ENCODE measurements at regions not wholly inside any gene's neighbourhood (a gene's known extent, or its start where the extent isn't known, plus 50 kb on each side); places are given as distances from the start of the nearest gene placed in this dataset.
"Not testable (repeated sequence)": the region's sequence is repeated elsewhere in the genome, so short reads cannot be mapped to it uniquely, and the experiment has no call there.

DNA sequence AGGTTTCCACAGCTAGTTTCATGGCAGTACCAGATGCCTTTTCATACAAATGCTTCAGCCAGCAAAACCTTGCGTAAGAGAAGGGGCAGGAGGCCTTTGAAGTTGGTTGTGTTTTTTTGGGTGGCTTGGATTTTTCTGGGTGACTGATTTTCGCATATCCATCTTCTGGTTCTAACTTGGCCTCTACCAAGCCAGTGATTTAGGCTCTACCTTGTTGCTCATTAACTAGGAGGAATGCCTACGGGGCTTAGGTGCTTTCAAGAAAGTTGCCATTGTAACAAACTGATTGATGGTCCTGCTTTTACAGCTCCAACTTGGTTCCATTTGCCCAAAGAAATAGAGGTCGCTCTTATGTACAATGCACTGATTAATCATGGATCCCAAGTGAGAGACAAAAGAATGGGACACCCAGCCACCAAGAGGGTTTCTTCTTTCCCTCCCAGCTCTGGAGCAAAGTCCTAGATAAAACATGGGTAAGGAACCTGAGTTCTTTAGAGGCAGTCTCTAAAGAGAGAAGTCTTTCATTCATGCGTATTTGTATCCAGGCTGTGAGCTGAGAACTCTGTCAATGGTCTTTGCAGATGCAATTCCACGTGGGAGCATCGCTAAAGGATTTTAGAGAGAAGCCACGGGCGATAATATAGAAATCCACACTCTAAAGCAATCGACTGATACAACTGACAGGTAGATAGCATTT lies 92.1 kb upstream of the FGFR2 start:
- DNase-seq (ENCODE audit: low read depth, low spot score) = no peak
- H3K27ac ChIP-seq = no peak overlapping the region

GRCh38 chr10:121687095-121687813 lies 89.0 kb upstream of the FGFR2 start:
- H3K27ac ChIP-seq = no peak overlapping the region
- DNase-seq (ENCODE audit: low read depth, low spot score) = no peak

- no peak for DNase-seq (ENCODE audit: low read depth, low spot score)
- H3K27ac ChIP-seq = no peak overlapping the region
Measured at GRCh38 chr10:121684276-121684675, 86.0 kb upstream of the FGFR2 start.

DNA sequence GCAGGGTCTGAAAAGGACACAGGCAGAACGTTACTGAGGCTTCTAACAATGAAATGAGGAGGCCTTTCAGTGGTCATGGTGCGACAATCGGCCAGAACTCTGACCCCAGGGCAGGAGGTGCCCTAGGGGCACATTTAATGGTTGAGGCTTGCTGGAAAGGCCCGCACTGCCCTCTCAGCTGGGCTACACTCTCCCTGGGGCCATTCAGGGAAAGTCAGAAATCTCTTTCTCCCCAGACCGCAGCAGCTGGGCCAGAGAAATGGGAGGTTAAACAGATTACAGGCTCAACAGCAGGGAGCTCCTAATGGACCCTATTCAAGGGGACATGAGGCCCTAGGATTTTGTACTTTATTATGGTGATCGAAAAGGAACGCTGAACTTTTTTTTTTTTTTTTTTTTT lies 85.6 kb upstream of the FGFR2 start:
- no peak for DNase-seq (ENCODE audit: low read depth, low spot score)
- no peak overlapping the region for H3K27ac ChIP-seq

GRCh38 chr10:121683366-121683765 lies 85.1 kb upstream of the FGFR2 start:
- DNase-seq (ENCODE audit: low read depth, low spot score) = no peak
- no peak overlapping the region for H3K27ac ChIP-seq

DNA sequence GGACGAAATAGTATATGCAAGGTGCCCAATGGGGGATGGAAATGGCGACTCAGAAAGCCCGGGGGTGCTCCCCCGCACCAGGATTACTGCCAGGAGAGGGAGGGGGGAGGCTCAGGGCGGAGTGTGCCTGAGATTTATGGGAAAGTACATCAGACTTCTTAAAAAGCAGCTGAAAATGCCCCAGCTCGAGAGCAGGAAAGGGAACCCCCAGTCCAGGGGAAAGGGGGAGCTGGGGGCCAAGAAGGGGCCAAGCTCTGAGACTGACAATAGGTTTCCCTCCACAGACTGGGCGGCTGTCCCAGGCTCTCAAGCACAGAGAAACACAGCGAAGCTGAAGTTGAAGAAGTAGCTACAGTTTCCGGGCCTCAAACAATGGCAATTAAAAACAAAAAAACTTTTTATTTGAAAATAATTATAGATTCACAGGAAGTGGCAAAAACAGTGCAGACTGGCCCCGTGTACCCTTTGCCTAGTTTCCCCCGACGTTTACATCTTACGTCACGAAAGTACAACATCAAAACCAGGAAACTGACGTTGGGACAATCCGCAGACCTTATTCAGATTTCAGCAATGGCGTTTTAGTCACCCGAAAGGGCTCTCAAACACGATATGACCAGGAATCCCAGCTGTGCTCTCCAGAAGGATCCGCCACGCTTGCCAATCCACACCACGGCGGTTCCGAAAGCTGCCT lies 83.9 kb upstream of the FGFR2 start:
- DNase-seq (ENCODE audit: low read depth, low spot score) = no peak
- H3K27ac ChIP-seq = no peak overlapping the region

- no peak overlapping the region for H3K27ac ChIP-seq
- DNase-seq (ENCODE audit: low read depth, low spot score) = no peak
Measured at GRCh38 chr10:121680879-121681655, 82.8 kb upstream of the FGFR2 start.

DNA sequence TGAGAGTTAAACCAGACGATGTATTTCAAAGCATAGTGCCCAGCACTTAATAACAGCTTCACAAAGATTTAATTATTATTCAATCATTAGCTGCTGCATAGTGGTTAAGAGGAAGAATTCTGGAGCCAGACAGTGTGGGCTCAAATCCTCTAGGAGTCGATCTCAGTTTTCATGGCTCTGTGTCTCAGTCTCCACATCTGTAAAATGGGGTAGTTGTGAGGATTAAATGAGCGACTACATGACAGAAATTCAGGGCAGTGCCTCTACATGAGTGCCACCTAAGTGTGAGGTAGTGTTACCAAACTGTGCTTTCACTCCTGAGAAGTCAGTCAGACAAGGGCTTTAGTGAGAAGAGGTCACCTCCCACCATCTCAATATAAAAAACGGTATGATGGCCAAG lies 81.7 kb upstream of the FGFR2 start:
- DNase-seq (ENCODE audit: low read depth, low spot score) = no peak

DNA sequence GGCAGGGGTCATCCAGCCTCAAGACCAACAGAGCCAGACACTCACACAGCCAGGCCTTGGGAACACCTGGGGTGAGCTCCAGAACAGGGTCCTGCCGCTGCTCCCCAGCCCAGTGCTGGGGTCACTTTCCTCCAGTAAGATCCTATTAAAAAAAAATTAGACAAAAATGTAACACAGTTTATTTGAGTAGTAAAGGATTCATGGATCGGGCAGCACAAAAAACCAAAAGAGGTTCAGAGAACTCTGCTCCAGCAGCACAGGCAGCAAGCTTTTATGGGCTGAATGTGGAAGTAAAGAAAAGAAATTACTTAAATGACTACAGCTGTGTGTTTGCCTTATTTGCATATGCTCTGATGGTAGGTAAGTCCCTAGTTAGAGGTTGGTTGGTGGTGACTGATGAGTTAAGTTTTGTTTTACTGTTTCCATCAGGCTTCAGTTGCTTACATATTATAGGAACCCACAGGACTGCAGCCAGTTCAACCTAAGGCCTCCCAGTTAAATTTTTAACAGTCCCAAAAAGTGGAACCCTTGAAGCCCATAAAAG lies 80.5 kb upstream of the FGFR2 start:
- no peak overlapping the region for H3K27ac ChIP-seq
- DNase-seq (ENCODE audit: low read depth, low spot score) = no peak

More for the DNA sequence above, 81.7 kb upstream of the FGFR2 start:
- no peak overlapping the region for H3K27ac ChIP-seq

GRCh38 chr10:121677880-121678279 lies 79.6 kb upstream of the FGFR2 start:
- no peak overlapping the region for H3K27ac ChIP-seq
- no peak for DNase-seq (ENCODE audit: low read depth, low spot score)

DNA sequence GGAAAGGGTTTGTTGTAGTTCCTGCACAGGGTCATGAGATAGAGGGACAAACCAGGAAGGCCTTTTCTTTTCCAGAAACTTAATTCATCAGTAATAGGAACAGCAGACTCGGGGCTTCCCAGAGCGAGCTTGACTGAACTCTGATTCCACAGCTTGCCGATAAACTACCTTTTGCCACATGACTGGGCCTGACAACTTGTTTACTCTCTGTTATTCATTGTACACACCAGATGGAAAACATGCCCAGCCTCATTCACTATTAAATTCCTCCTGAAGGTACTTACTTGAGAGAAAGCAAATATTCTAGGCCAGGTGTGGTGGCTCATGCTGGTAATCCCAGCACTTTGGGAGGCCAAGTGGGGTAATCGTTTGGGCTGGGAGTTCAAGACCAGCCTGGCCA lies 77.1 kb upstream of the FGFR2 start:
- H3K27ac ChIP-seq = no peak overlapping the region
- peak; percentile 73 for DNase-seq (ENCODE audit: low read depth, low spot score)

- no peak for DNase-seq (ENCODE audit: low read depth, low spot score)
- no peak overlapping the region for H3K27ac ChIP-seq
Measured at GRCh38 chr10:121674885-121675284, 76.6 kb upstream of the FGFR2 start.

GRCh38 chr10:121672733-121673132 lies 74.5 kb upstream of the FGFR2 start:
- DNase-seq (ENCODE audit: low read depth, low spot score) = no peak
- no peak overlapping the region for H3K27ac ChIP-seq

- H3K27ac ChIP-seq; DNase-seq (ENCODE audit: low read depth, low spot score): not testable (repeated sequence)
Measured at GRCh38 chr10:121669840-121670239, 71.6 kb upstream of the FGFR2 start.

GRCh38 chr10:121669028-121669374 lies 70.8 kb upstream of the FGFR2 start:
- H3K27ac ChIP-seq = no peak overlapping the region
- DNase-seq (ENCODE audit: low read depth, low spot score) = no peak

GRCh38 chr10:121668314-121669027 lies 70.2 kb upstream of the FGFR2 start:
- no peak overlapping the region for H3K27ac ChIP-seq
- no peak for DNase-seq (ENCODE audit: low read depth, low spot score)

DNA sequence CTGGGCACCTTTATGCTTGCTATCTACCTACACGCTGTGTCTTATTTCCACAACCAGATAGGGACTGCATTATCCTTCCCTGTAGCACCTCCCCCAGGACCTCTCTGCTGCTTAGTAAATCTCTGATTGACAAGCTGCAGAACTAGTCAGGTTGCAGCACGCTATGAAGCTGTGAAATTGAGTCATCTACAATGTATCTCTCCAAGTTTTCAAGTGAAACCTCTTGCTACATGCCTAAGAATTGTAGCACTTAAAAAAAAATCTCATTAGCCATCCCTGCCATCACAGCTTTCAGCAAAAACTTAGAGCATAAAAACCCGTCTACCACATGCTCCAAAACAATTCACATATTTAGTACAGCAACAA lies 69.7 kb upstream of the FGFR2 start:
- H3K27ac ChIP-seq = no peak overlapping the region
- DNase-seq (ENCODE audit: low read depth, low spot score) = peak; percentile 82

DNA sequence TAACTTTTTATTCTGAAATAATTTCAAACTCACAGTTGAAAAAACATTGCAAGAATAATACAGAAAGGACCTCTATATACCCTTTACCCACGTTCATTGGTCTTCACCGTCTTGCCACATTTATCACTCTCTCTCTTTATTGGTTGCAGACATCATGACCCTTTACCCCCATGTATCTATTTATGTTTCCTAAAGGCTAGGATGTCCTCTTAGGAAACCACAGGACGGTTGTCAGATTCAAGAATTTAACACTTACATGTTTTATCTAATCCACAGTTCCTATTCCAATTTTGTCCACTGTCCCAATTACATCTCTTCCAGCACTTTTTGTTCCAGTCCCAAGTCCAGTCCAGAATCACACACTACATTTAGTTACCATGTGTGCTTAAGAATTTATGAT lies 67.6 kb upstream of the FGFR2 start:
- no peak overlapping the region for H3K27ac ChIP-seq
- no peak for DNase-seq (ENCODE audit: low read depth, low spot score)

DNA sequence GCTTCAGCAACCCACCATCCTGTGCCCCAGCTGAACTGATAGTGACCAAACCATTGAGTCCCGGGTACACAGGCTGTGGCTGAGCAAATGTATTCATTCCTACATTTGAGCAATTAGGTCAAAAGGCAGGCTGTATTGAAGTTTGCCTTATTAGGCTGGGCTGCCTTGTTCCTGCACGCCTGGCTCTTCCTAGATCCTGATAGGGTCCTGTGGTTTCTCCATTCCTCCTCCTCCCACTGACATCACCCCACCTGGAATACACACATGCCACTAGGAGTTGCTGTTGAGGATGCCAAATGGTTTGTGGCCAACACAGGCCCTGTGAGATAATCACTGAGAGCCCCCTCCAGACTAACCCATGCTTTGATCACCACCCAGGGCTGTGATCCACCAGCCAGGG lies 66.4 kb upstream of the FGFR2 start:
- no peak for DNase-seq (ENCODE audit: low read depth, low spot score)

More for the DNA sequence above, 66.4 kb upstream of the FGFR2 start:
- no peak overlapping the region for H3K27ac ChIP-seq

Data from epithelial cell of prostate (primary cell).